ENCODE measurements at regions not wholly inside any gene's neighbourhood (a gene's known extent, or its start where the extent isn't known, plus 50 kb on each side); places are given as distances from the start of the nearest gene placed in this dataset.

- TF ChIP-seq CTCF (IDR thresholded peaks at IDR 0.05): no peak
- no peak for TF ChIP-seq POLR2A (IDR thresholded peaks at IDR 0.05)
- no peak for TF ChIP-seq POLR2AphosphoS5 (IDR thresholded peaks at IDR 0.05)
Measured at GRCh38 chr5:28737682-28738081, 1699.3 kb upstream of the CDH9 start.

Measured in prostate gland (tissue), 2 donors.